ENCODE measurements at regions not wholly inside any gene's neighbourhood (a gene's known extent, or its start where the extent isn't known, plus 50 kb on each side); places are given as distances from the start of the nearest gene placed in this dataset.

DNA sequence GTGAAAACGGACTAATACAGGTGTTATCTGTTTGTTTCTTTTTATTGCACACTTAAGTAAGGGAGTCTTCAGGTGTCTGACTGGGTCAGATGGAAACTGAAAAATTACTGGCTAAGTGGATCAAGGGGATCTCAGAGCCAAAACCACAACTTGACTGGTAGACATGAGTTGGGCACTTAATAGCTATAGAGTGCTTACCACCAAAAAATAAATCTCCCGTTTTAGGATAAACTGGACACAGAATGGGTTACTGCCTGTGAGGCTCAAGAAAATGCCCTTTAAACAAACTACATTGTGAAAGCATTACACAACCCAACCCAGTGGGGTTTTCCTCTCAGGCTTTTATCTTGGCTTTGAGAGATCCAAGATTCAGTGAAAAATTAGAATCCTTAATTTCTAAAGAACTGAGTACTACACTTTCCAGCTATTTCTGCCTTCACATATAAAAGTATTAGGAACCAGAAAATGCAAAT is 134.0 kb upstream of the LYPLAL1 start:
- no peak overlapping the region for H2BK20ac ChIP-seq (ENCODE audit: low read length)
- H4K5ac ChIP-seq (ENCODE audit: insufficient read length, low read depth, low read length), result no peak overlapping the region
- H3K79me1 ChIP-seq (ENCODE audit: low read depth, low read length), result no peaks in the 10 kb centered on the region
- H3K9ac ChIP-seq (replicated peaks in 1 of 4; ENCODE audit: extremely low read depth in 1 of 4, low read depth in 3 of 4, low read length in 3 of 4), result no peak overlapping the region
- H3K27ac ChIP-seq (ENCODE audit: low read depth, low read length), result no peak overlapping the region
- no peak overlapping the region for H3K4ac ChIP-seq (replicated peaks; ENCODE audit: insufficient read length, low read depth, low read length)
- H2AK5ac ChIP-seq (ENCODE audit: low read depth, low read length), result no peak overlapping the region
- peaks cover 5 to 8% of the 10 kb centered on the region in 2 experiments; a peak in 2 of 4 replicates for H3K9me3 ChIP-seq (ENCODE audit: insufficient read depth in 2 of 2, low read depth in 1 of 2, low read length in 1 of 2)
- no peak overlapping the region for H4K91ac ChIP-seq (replicated peaks; ENCODE audit: insufficient read length, low read length)
- no peak overlapping the region for H2AFZ ChIP-seq (ENCODE audit: low read length)
- ChIA-PET POLR2A (ENCODE audit: partially characterized antibody) (no interaction called here), CTCF (ENCODE audit: partially characterized antibody) (no interaction called here)
- no peaks in the 10 kb centered on the region for H3K27me3 ChIP-seq (replicated peaks in 1 of 4; ENCODE audit: control insufficient read depth in 3 of 4, extremely low read depth in 1 of 4, insufficient read depth in 3 of 4, low read length in 3 of 4)
- H3K4me3 ChIP-seq (ENCODE audit: extremely low read depth in 1 of 4, insufficient read depth in 2 of 4, low read depth in 3 of 4, low read length in 4 of 4), result no peak overlapping the region
- no peaks in the 10 kb centered on the region for H3K79me2 ChIP-seq (ENCODE audit: control insufficient read depth in 1 of 2, insufficient read depth in 2 of 2, low read length in 2 of 2)
- H2BK5ac ChIP-seq (ENCODE audit: low read depth, low read length), result no peak overlapping the region
- no peak for DNase-seq (ENCODE audit: low read depth in 1 of 2, low spot score in 2 of 2)
- no peak overlapping the region for H3K23ac ChIP-seq (ENCODE audit: insufficient read length)
- H4K8ac ChIP-seq (ENCODE audit: extremely low read depth, insufficient read depth, low read length), result no peak overlapping the region
- no peak overlapping the region for H2BK12ac ChIP-seq (ENCODE audit: low read depth, low read length)
- no peaks in the 10 kb centered on the region for H3K23me2 ChIP-seq (ENCODE audit: low read depth, low read length)
- no peak overlapping the region for H2BK15ac ChIP-seq (ENCODE audit: low read length)
- no peak overlapping the region for H3K14ac ChIP-seq (ENCODE audit: insufficient read length)
- no peak overlapping the region for H2BK120ac ChIP-seq (replicated peaks; ENCODE audit: low read depth, low read length)
- FAIRE-seq, result no peak
- TF ChIP-seq KDM1A (IDR thresholded peaks at IDR 0.05; ENCODE audit: borderline replicate concordance, low read length) (no peak), ZNF274 (IDR thresholded peaks at IDR 0.05; ENCODE audit: borderline replicate concordance, extremely low read depth, low read length) (no peak), SIX5 (IDR thresholded peaks at IDR 0.05; ENCODE audit: low read depth, low read length) (no peak)
- no peak overlapping the region for H3K4me2 ChIP-seq (ENCODE audit: insufficient read depth in 1 of 2, low read depth in 2 of 2, low read length in 2 of 2)
- H3K36me3 ChIP-seq (ENCODE audit: control insufficient read depth in 2 of 4, insufficient read depth in 4 of 4, low read length in 3 of 4), result no peaks in the 10 kb centered on the region
- no peaks in the 10 kb centered on the region for H3K4me1 ChIP-seq (replicated peaks in 1 of 4; ENCODE audit: control insufficient read depth in 3 of 4, insufficient read depth in 4 of 4, low read length in 3 of 4)
- H3K18ac ChIP-seq (ENCODE audit: extremely low read depth, low read length), result no peak overlapping the region
- no peak overlapping the region for H3K56ac ChIP-seq (replicated peaks; ENCODE audit: insufficient read length, low read depth, low read length)
- H4K20me1 ChIP-seq (replicated peaks in 1 of 2; ENCODE audit: control insufficient read depth in 1 of 2, insufficient read depth in 2 of 2, low read length in 2 of 2), result no peaks in the 10 kb centered on the region
- WGBS, 2 experiments (ENCODE audit: extremely low coverage in 1 of 2, insufficient coverage in 1 of 2, insufficient read length in 1 of 2, insufficient replicate concordance in 2 of 2, low coverage in 1 of 2, low lambda C conversion rate in 2 of 2, missing lambda C conversion rate in 1 of 2), result 87% methylated on average over 2 of the region's 2 CpGs; no CpG with 5 or more reads in 1 of the 2 experiments
